ENCODE measurements at regions not wholly inside any gene's neighbourhood (a gene's known extent, or its start where the extent isn't known, plus 50 kb on each side); places are given as distances from the start of the nearest gene placed in this dataset.

- Histone ChIP-seq H3K27me3 (ENCODE audit: control insufficient read depth in 2 of 2, insufficient read depth in 2 of 2, low read length in 2 of 2) (no peaks in the 10 kb centered on the region), H3K4me2 (ENCODE audit: insufficient read depth, low read length) (no peak overlapping the region), H3K36me3 (ENCODE audit: control insufficient read depth in 2 of 2, extremely low read depth in 1 of 2, insufficient read depth in 2 of 2, low read length in 2 of 2) (no peaks in the 10 kb centered on the region), H3K79me2 (ENCODE audit: control insufficient read depth, insufficient read depth, low read length) (no peaks in the 10 kb centered on the region), H3K27ac (ENCODE audit: insufficient read depth, low read depth, low read length) (no peak overlapping the region), H3K9me3 (replicated peaks; ENCODE audit: control insufficient read depth, insufficient read depth, low read length) (peaks cover 2% of the 10 kb centered on the region), H3K4me3 (replicated peaks in 1 of 3; ENCODE audit: insufficient read depth in 1 of 3, low read depth in 1 of 3, low read length in 3 of 3) (no peak overlapping the region), H3K9ac (replicated peaks; ENCODE audit: extremely low read depth, insufficient read depth, low read length) (no peak overlapping the region), H2AFZ (ENCODE audit: low read depth, low read length) (no peak overlapping the region), H3K9me1 (replicated peaks; ENCODE audit: control insufficient read depth, extremely low read depth, insufficient read depth, low read length) (no peaks in the 10 kb centered on the region), H4K20me1 (replicated peaks; ENCODE audit: control insufficient read depth, extremely low read depth, insufficient read depth, low read length) (no peaks in the 10 kb centered on the region), H3K4me1 (ENCODE audit: control insufficient read depth, extremely low read depth, insufficient read depth, low read length) (no peaks in the 10 kb centered on the region)
- intact Hi-C loops (cut with micrococcal nuclease) (no loop called here), dilution Hi-C loops (cut with MboI; ENCODE audit: extremely low pct_ligation_motif_present, low sequenced_read_pairs) (no loop called here)
- DNase-seq (ENCODE audit: low read depth, low spot score) (no peak), FAIRE-seq (no peak)
- BruUV-seq (replicated peaks): no TSS peak
- ChIA-PET POLR2A (no interaction called here), CTCF (no interaction called here)
- TF ChIP-seq CTCF (IDR thresholded peaks at IDR 0.05; ENCODE audit: extremely low read depth in 1 of 2, insufficient read depth in 1 of 2, low read depth in 1 of 2, low read length in 2 of 2) (peak in 1 of 2 donors; percentile 5), JUN (IDR thresholded peaks at IDR 0.05; ENCODE audit: borderline replicate concordance, insufficient read depth, insufficient read length, low read depth) (no peak), MAX (IDR thresholded peaks at IDR 0.05; ENCODE audit: insufficient read depth, insufficient read length) (no peak)
Measured at GRCh38 chr11:81658722-81659121, 1074.9 kb downstream of the FAM181B start.

GRCh38 chr11:81655351-81655750 is 1078.3 kb downstream of the FAM181B start:
- DNase-seq (ENCODE audit: low read depth, low spot score) (no peak), FAIRE-seq (no peak)
- dilution Hi-C loops (cut with MboI; ENCODE audit: extremely low pct_ligation_motif_present, low sequenced_read_pairs): no loop called here
- Histone ChIP-seq H4K20me1 (replicated peaks; ENCODE audit: control insufficient read depth, extremely low read depth, insufficient read depth, low read length) (no peaks in the 10 kb centered on the region), H3K4me3 (replicated peaks in 1 of 3; ENCODE audit: insufficient read depth in 1 of 3, low read depth in 1 of 3, low read length in 3 of 3) (no peak overlapping the region), H3K4me2 (ENCODE audit: insufficient read depth, low read length) (no peak overlapping the region), H3K9me3 (replicated peaks; ENCODE audit: control insufficient read depth, insufficient read depth, low read length) (no peaks in the 10 kb centered on the region), H2AFZ (ENCODE audit: low read depth, low read length) (no peak overlapping the region), H3K36me3 (ENCODE audit: control insufficient read depth in 2 of 2, extremely low read depth in 1 of 2, insufficient read depth in 2 of 2, low read length in 2 of 2) (no peaks in the 10 kb centered on the region), H3K79me2 (ENCODE audit: control insufficient read depth, insufficient read depth, low read length) (no peaks in the 10 kb centered on the region), H3K9me1 (replicated peaks; ENCODE audit: control insufficient read depth, extremely low read depth, insufficient read depth, low read length) (no peaks in the 10 kb centered on the region), H3K4me1 (ENCODE audit: control insufficient read depth, extremely low read depth, insufficient read depth, low read length) (no peaks in the 10 kb centered on the region), H3K27ac (ENCODE audit: insufficient read depth, low read depth, low read length) (no peak overlapping the region), H3K9ac (replicated peaks; ENCODE audit: extremely low read depth, insufficient read depth, low read length) (no peak overlapping the region), H3K27me3 (ENCODE audit: control insufficient read depth in 2 of 2, insufficient read depth in 2 of 2, low read length in 2 of 2) (no peaks in the 10 kb centered on the region)
- intact Hi-C loops (cut with micrococcal nuclease): no loop called here
- TF ChIP-seq CTCF (IDR thresholded peaks at IDR 0.05; ENCODE audit: extremely low read depth in 1 of 2, insufficient read depth in 1 of 2, low read depth in 1 of 2, low read length in 2 of 2): no peak
- TF ChIP-seq MAX (IDR thresholded peaks at IDR 0.05; ENCODE audit: insufficient read depth, insufficient read length): no peak
- BruUV-seq (replicated peaks): no TSS peak
- CTCF ChIA-PET: no interaction called here
- POLR2A ChIA-PET: no interaction called here
